Cardiac fibroblast (primary cell): ENCODE measurements at regions not wholly inside any gene's neighbourhood (a gene's known extent, or its start where the extent isn't known, plus 50 kb on each side); places are given as distances from the start of the nearest gene placed in this dataset.
"Not testable (repeated sequence)": the region's sequence is repeated elsewhere in the genome, so short reads cannot be mapped to it uniquely, and the experiment has no call there.

ENCODE experiments used
- DNase-seq, 2 donors: peaks; one replicate each; pipeline versions ENCODE4 v3.0.0 to v3.0.0-alpha.2; 2010; ENCODE audit warnings: low read depth in 2 of 2
- H3K4me3 ChIP-seq, 2 donors: replicated peaks in 1 of 2; 1 replicate in 1 of 2; 2 replicates in 1 of 2; pipeline ENCODE4 v1.5.1; 2011; ENCODE audit warnings: low read depth in 2 of 2, low read length in 2 of 2, mild to moderate bottlenecking in 2 of 2, moderate library complexity in 1 of 2
- CTCF ChIP-seq: IDR thresholded peaks from one replicate; pipeline ENCODE4 v1.5.1; 2011; ENCODE audit warnings: low read depth, mild to moderate bottlenecking, low read length, inconsistent platforms

- no peak for TF ChIP-seq CTCF
- DNase-seq: no peak
- H3K4me3 ChIP-seq: no peak overlapping the region
These were observed 71.9 kb downstream of the DYNAP start for GRCh38 chr18:54662986-54663385.

DNA sequence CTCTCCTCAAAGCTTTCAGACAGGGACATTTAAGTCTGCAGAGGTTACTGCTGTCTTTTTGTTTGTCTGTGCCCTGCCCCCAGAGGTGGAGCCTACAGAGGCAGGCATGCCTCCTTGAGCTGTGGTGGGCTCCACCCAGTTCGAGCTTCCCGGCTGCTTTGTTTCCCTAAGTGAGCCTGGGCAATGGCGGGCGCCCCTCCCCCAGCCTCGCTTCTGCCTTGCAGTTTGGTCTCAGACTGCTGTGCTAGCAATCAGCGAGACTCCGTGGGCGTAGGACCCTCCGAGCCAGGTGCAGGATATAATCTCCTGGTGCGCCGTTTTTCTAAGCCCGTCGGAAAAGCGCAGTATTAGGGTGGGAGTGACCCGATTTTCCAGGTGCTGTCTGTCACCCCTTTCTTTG is 78.7 kb downstream of the DYNAP start:
- H3K4me3 ChIP-seq, DNase-seq: not testable (repeated sequence)

DNA sequence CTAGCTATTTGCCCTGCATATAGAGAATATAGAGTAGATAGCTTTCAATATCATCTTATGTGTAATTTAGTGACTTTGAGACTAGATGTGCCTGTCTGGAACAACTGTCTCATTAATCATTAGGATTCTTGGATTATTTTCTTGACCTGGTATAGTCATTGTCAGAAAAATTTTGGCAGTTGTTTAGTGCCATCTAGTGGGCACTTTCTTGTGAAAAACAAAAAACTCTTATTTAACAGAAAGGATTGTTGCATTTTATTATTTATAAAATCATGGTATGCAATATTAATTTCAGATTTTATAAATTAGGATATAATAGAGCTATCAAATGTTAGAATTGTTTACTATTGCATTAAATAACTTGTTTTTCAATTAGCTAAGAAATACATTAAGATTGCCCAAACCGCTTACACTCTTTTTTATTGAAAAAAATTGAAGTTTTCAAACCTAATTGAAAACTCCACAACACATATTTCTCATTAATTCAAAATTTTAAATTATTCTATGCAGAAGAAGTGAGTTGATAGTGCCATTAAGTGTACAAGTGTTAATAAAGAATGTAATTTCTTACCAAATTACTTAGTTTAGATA is 80.3 kb downstream of the DYNAP start:
- TF ChIP-seq CTCF: peak; percentile 39
- DNase-seq: peak; percentile 63 to 69
- no peak overlapping the region for H3K4me3 ChIP-seq

GRCh38 chr18:54672109-54672508 is 81.1 kb downstream of the DYNAP start:
- no peak for TF ChIP-seq CTCF
- H3K4me3 ChIP-seq: no peak overlapping the region
- no peak for DNase-seq

- peak; percentile 3 to 44 for DNase-seq
- no peak for TF ChIP-seq CTCF
- H3K4me3 ChIP-seq: no peak overlapping the region
These were observed 81.9 kb downstream of the DYNAP start for GRCh38 chr18:54672846-54673475.

DNA sequence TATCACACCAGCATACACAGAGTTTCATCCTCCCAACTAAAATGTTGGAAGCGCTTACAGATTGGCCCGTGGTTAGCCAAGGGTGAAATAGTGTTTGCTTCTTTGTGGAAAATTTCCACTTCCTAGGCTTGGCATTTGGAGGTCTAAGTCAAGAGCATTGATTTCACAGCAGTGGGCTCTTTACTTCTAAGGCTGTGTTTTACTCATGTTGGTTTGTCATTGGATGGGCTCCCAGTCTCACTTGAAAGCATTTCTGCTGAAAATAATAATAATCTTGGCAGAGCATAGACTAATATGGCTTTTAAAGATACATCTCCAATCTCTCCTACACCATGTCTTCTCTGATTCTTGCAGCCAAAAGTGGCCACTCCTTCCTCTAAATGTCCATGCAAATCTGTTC is 82.9 kb downstream of the DYNAP start:
- H3K4me3 ChIP-seq: no peak overlapping the region
- DNase-seq: no peak
- TF ChIP-seq CTCF: no peak

DNA sequence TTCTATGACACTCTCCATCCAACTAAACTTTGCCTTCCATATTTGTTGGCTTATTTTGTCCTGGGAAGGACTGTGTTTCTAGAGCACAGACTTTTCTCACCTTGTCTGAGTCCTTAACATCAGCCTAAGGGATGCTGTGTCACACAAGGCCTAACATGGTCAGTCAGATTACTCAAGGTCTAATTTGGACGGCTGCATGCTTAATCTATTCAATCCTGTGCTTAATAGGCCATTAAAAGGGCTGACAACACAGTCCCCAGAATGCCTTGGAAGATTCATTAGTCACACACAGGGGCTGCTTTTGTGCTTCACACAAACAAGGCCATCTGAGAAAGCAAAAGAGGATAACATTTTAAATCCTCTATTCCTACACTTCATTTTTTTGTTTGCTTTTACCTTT is 84.0 kb downstream of the DYNAP start:
- no peak for DNase-seq
- no peak for TF ChIP-seq CTCF
- no peak overlapping the region for H3K4me3 ChIP-seq
